WTC11 (cell line): ENCODE measurements at regions not wholly inside any gene's neighbourhood (a gene's known extent, or its start where the extent isn't known, plus 50 kb on each side); places are given as distances from the start of the nearest gene placed in this dataset.

ENCODE experiments used
- ATAC-seq: fragments of 200-7000 bp; cut with Tn5 transposase; 2 replicates; pipeline ENCODE4 v1.10.0; 2021; ENCODE audit warnings: mild to moderate bottlenecking, moderate library complexity
- CTCF ChIA-PET: fragments of 300-600 bp; sonication (Branson Sonifier 250); formaldehyde crosslinking; loops from one replicate; lab custom pipeline; 2021; ENCODE audit warnings: antibody characterized with exemption; lab: Charles Lee
- POLR2A ChIA-PET: fragments of 350-600 bp; sonication (Branson Sonifier 250); formaldehyde crosslinking; loops from one replicate; lab custom pipeline; 2021; ENCODE audit warnings: antibody characterized with exemption; lab: Charles Lee
- DNase-seq: peaks from one replicate; pipeline ENCODE4 v3.0.0; 2021; ENCODE audit warnings: low spot score
- H3K27ac Mint-ChIP-seq: 2 replicates; pipeline ENCODE4 v1.8.0; 2021; ENCODE audit warnings: mixed read lengths
- H3K27me3 Mint-ChIP-seq: 2 replicates; pipeline ENCODE4 v1.8.0; 2021; ENCODE audit warnings: low read depth, mild to moderate bottlenecking, moderate library complexity, mixed read lengths
- H3K36me3 Mint-ChIP-seq: 2 replicates; pipeline ENCODE4 v1.8.0; 2021; ENCODE audit warnings: mixed read lengths
- H3K4me1 Mint-ChIP-seq: 2 replicates; pipeline ENCODE4 v1.8.0; 2022; ENCODE audit warnings: mixed read lengths
- H3K4me3 Mint-ChIP-seq: 2 replicates; pipeline ENCODE4 v1.8.0; 2021; ENCODE audit warnings: mild to moderate bottlenecking, moderate library complexity, mixed read lengths
- H3K9me3 Mint-ChIP-seq: 2 replicates; pipeline ENCODE4 v1.8.0; 2021; ENCODE audit warnings: mixed read lengths
- AFF4 ChIP-seq: sonication (generic); formaldehyde crosslinking; IDR thresholded peaks from 2 replicates; pipeline ENCODE4 v1.8.1; 2023; ENCODE audit warnings: mild to moderate bottlenecking, missing genetic modification reagents, borderline replicate concordance
- ARID4B ChIP-seq: sonication (generic); formaldehyde crosslinking; IDR thresholded peaks from 2 replicates; pipeline ENCODE4 v1.8.0; 2023; ENCODE audit warnings: missing genetic modification reagents, mild to moderate bottlenecking, borderline replicate concordance
- ATF1 ChIP-seq: sonication (generic); formaldehyde crosslinking; IDR thresholded peaks from 2 replicates; pipeline ENCODE4 v1.8.1; 2023; ENCODE audit warnings: mild to moderate bottlenecking, moderate library complexity, missing genetic modification reagents
- ATF6 ChIP-seq: sonication (generic); formaldehyde crosslinking; IDR thresholded peaks from 2 replicates; pipeline ENCODE4 v1.8.1; 2023; ENCODE audit warnings: mild to moderate bottlenecking, missing genetic modification reagents
- CTCF ChIP-seq: fragments of 200-600 bp; IDR thresholded peaks from 2 replicates; pipeline ENCODE4 v1.8.0; 2022; ENCODE audit warnings: antibody characterized with exemption
- EMX1 ChIP-seq: fragments of 250-450 bp; sonication (Bioruptor Pico); IDR thresholded peaks from 2 replicates; pipeline ENCODE4 v1.8.0; 2021; ENCODE audit warnings: mild to moderate bottlenecking
- IRF1 ChIP-seq: sonication (generic); formaldehyde crosslinking; IDR thresholded peaks from 2 replicates; pipeline ENCODE4 v1.8.0; 2023; ENCODE audit warnings: missing genetic modification reagents
- NR3C1 ChIP-seq: sonication (generic); formaldehyde crosslinking; conservative IDR thresholded peaks from 2 replicates; pipeline ENCODE4 v1.8.1; 2023; ENCODE audit warnings: low read depth, mild to moderate bottlenecking, missing genetic modification reagents
- RORB ChIP-seq: fragments of 250-450 bp; sonication (Bioruptor Pico); IDR thresholded peaks from 2 replicates; pipeline ENCODE4 v1.9.0; 2021; ENCODE audit warnings: mild to moderate bottlenecking
- USF2 ChIP-seq: sonication (generic); formaldehyde crosslinking; IDR thresholded peaks from 2 replicates; pipeline ENCODE4 v1.8.1; 2023; ENCODE audit warnings: mild to moderate bottlenecking, missing genetic modification reagents, moderate library complexity
- ZBTB43 ChIP-seq: sonication (generic); formaldehyde crosslinking; IDR thresholded peaks from 2 replicates; pipeline ENCODE4 v1.8.1; 2023; ENCODE audit warnings: mild to moderate bottlenecking, missing genetic modification reagents
- ZMAT4 ChIP-seq: fragments of 250-450 bp; sonication (Bioruptor Pico); IDR thresholded peaks from 2 replicates; pipeline ENCODE4 v1.9.0; 2021; ENCODE audit warnings: mild to moderate bottlenecking
- ZNF138 ChIP-seq: sonication (generic); formaldehyde crosslinking; conservative IDR thresholded peaks from 2 replicates; pipeline ENCODE4 v1.8.1; 2022; ENCODE audit warnings: mild to moderate bottlenecking, moderate library complexity, missing genetic modification reagents
- ZNF281 ChIP-seq: sonication (generic); formaldehyde crosslinking; IDR thresholded peaks from 2 replicates; pipeline ENCODE4 v1.8.0; 2023; ENCODE audit warnings: mild to moderate bottlenecking, missing genetic modification reagents
- ZNF317 ChIP-seq: sonication (generic); formaldehyde crosslinking; IDR thresholded peaks from 2 replicates; pipeline ENCODE4 v1.8.1; 2023; ENCODE audit warnings: low read depth, mild to moderate bottlenecking, moderate library complexity, missing genetic modification reagents, borderline replicate concordance

- Mint-ChIP-seq H3K9me3 (peaks cover 10% of the 10 kb centered on the region), H3K36me3 (no peaks in the 10 kb centered on the region), H3K4me1 (peaks cover 12% of the 10 kb centered on the region), H3K4me3 (no peak overlapping the region), H3K27ac (no peak overlapping the region), H3K27me3 (no peaks in the 10 kb centered on the region)
- CTCF ChIA-PET = no interaction called here
- ATAC-seq (peak; percentile 89), DNase-seq (peak; percentile 16)
- TF ChIP-seq ZNF281 (CRISPR knock-in tag) (no peak), ARID4B (CRISPR knock-in tag) (no peak), ATF1 (CRISPR knock-in tag) (no peak), ZNF138 (CRISPR knock-in tag) (no peak), IRF1 (CRISPR knock-in tag) (no peak)
- POLR2A ChIA-PET = no interaction called here
Measured at GRCh38 chr15:36449084-36449661, 130.3 kb upstream of the CDIN1 start.

GRCh38 chr15:36449662-36450145 is 129.7 kb upstream of the CDIN1 start:
- no peak for ATAC-seq
- ChIA-PET CTCF (no interaction called here), POLR2A (no interaction called here)
- no peak for DNase-seq
- peaks cover 13% of the 10 kb centered on the region for H3K9me3 Mint-ChIP-seq
- peaks cover 12% of the 10 kb centered on the region for H3K4me1 Mint-ChIP-seq
- no peak overlapping the region for H3K27ac Mint-ChIP-seq
- no peaks in the 10 kb centered on the region for H3K27me3 Mint-ChIP-seq
- no peak overlapping the region for H3K4me3 Mint-ChIP-seq
- no peaks in the 10 kb centered on the region for H3K36me3 Mint-ChIP-seq
- no peak for TF ChIP-seq AFF4 (CRISPR knock-in tag)
- no peak for TF ChIP-seq RORB (CRISPR knock-in tag)
- TF ChIP-seq CTCF = no peak
- TF ChIP-seq ZBTB43 = no peak
- no peak for TF ChIP-seq ZNF317 (CRISPR knock-in tag)
- no peak for TF ChIP-seq NR3C1 (CRISPR knock-in tag)
- TF ChIP-seq EMX1 = no peak
- no peak for TF ChIP-seq ZMAT4 (CRISPR knock-in tag)
- no peak for TF ChIP-seq ATF6
- TF ChIP-seq USF2 (CRISPR knock-in tag) = no peak
